Ramos (cell line): ENCODE measurements at regions not wholly inside any gene's neighbourhood (a gene's known extent, or its start where the extent isn't known, plus 50 kb on each side); places are given as distances from the start of the nearest gene placed in this dataset.
"Not testable (repeated sequence)": the region's sequence is repeated elsewhere in the genome, so short reads cannot be mapped to it uniquely, and the experiment has no call there.

Experiments used
- in situ Hi-C: fragments of 300-500 bp; cut with MboI; formaldehyde crosslinking; loops from one replicate; pipeline ENCODE4 v1.14.3; 2022; ENCODE audit warnings: low sequenced_read_pairs; ENCODE audit not compliant: unreplicated experiment

DNA sequence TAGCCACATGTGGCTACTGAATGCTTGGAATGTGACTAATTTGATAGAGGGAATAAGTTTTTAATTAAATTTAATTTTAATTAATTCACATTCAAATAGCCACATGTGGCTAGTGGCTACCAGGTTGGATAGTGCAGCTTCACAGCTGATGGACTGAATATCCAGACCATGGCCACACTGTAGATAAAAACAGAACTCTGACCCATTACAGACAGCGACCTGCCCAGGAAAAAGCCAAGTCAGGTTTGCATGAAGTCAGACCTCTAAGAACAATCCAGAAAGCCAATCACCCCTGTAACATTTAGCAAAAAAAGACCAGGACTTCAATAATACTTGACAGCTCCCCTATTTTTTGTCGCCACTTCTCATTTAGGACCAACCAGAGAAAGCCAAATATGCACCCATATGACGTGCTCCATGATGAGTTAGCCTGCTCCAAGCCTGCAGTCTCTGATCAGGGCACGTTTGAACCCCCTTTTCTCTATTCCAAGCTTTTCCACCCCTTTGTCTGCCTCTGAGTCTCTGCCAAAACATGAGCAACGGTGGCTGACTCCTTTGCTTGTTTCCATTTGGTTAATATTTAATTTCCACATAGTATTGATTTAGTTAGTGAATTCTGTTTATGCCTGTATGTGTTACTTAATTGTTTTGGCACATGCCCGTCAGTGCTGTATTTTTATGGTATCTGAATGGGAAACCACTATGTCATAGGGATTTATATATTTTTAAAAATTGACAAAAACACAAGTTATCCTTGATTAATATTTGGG is 636.3 kb downstream of the UTRN start:
- in situ Hi-C loops, result no loop called here

DNA sequence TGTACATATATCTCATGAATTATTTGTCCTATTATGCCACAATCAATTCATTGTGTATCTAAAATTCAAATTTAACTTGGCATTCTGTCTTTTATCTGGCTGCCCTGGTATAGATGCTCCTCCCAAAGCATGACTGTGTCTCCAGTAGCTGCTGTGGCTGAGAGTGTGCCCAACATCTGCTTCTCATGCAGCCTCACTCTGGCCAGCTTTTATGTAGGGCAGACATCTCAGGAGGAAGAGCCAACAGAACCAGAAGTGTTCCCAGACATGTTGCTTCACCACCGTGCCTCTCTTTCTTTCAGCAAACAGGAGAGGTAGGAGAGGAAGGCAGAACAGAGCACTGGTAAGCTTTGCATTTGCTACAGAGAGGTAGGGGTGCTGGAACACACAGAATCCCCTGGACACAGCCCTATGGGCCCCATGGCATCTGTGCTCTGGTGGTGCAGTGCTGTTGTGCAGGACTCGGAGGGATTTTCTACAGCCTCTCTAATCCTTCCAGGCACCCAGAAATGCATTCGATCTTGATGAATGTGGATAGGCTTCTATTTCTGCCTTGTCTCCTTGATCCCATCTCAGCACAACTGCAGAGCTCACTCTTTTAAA is 637.1 kb downstream of the UTRN start:
- in situ Hi-C loops, result no loop called here

DNA sequence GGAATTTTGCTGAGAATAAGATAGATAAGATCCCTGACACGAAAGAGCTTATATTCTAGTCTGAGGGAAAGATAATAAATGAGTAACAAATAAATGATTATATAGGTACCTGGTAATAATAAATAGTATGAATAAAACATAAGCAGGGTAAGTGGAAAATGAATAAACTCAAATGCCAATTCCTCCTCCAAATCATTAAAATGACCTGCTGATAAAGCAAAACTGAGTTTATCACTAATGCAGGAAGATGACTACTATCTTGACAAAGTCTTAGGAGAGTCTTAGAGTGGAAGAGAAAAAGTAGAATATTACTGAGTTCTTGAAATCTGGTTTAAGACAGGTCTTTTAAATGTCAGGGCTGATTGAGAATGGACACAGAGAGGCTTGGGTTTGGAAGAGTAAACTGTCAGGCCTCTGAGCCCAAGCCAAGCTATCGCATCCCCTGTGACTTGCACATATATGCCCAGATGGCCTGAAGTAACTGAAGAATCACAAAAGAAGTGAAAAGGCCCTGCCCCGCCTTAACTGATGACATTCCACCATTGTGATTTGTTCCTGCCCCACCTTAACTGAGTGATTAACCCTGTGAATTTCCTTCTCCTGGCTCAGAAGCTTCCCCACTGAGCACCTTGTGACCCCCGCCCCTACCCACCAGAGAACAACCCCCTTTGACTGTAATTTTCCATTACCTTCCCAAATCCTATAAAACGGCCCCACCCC is 637.8 kb downstream of the UTRN start:
- in situ Hi-C loops, result not testable (repeated sequence)

DNA sequence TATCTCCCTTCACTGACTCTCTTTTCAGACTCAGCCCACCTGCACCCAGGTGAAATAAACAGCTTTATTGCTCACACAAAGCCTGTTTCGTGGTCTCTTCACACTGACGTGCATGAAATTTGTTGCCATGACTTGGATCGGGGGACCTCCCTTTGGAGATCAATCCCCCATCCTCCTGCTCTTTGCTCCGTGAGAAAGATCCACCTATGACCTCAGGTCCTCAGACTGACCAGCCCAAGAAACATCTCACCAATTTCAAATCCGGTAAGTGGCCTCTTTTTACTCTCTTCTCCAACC is 638.3 kb downstream of the UTRN start:
- in situ Hi-C loops, result not testable (repeated sequence)

DNA sequence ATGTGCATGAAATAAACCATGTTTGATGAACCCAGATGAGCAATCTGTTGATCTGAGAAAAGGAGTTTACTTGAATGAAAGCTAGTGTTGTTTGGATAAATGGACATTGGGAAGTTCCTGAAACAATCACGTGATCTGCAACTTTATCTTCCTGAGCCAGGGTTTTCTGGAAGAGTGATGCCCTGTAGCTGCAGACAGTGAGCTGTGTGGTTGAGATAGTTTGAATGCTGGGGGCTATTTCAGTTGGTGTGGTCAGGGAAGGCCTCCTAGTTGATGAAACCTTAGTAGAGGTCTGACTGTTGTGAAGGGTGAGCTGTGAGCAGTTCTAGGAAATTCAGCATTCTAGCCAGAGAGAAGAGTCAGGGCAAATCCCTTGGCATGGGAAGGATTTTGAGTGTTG is 643.7 kb downstream of the UTRN start:
- in situ Hi-C loops, result no loop called here

DNA sequence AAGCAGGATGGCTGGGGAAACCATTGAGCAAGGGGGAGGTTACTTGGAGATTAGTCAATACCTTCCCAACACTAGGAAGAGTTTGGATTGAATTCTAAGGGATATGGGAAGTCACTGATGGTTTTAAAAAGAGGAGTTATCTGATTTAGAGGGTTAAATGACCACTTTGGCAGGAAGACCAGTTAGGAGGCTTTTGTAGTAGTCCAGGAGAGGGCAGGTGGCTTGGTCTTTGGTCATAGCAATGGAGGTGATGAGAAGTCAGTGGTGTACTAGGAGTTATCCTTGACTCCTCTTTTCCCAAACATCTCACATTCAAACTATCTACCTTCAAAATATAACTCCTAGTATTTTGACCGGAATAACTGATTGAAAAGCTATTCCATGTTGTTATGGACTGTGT is 644.1 kb downstream of the UTRN start:
- in situ Hi-C loops, result no loop called here

DNA sequence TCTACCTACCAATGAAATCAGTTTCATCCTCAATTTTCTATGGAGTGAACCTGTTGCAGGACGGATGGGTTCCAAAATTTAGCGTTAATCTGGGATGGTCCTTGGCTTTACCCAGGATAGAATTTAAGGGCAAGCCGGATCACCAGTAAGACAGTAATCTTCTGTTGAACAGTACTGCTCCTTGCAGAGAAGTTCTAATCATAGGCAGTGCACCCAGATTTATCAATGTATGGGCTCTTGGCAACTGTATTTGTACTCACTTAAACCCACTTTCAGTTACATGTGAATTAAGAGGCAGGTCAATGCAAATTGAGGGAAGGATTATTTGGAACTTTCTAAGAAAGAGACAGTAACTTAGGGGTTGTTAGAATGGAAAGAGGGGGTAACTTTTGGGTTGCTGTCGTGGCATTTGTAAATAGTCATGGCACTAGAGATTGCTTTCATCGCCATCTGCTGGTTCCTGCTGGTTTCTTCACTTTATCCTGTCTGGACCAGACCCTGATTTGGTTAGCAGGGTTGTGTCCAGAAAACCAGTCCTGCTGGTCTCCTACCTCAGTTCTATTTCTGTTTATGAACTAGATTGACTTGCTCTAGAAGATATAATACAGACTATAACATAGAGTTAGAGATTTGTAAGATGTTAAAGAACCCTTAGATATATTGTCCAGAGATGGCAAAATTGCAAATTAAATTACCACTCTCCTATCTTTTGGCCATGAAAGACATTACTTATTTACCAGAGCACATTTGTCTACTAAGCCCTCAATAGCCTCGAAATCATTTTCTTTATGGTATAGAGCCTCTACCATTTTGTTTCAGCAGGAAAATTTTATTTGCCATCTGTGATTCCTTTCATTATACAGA is 646.3 kb downstream of the UTRN start:
- in situ Hi-C loops, result loop anchor here (10.0 kb wide), 1 partner anchor 347 kb away; no protein-coding TSS in a partner anchor

DNA sequence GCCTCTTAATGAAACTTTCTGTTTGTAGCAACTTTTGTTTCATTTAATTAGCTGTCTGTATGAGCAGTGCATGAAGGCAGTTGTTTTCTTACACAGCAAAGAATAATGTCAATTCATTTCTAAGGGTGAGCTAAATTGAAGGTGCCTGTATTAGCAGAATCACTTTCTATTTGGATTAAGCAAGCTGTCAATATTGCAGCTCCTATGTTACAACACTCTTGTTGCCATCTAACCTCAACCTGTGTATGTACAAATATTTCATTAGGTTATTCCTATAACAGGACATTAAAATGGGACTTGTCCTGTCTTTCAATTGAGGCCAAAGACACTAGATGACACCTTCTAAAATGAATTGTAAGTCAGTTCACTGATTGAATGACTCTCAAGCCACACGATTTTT is 647.5 kb downstream of the UTRN start:
- in situ Hi-C loops, result loop anchor here (10.0 kb wide), 1 partner anchor 348 kb away; no protein-coding TSS in a partner anchor

DNA sequence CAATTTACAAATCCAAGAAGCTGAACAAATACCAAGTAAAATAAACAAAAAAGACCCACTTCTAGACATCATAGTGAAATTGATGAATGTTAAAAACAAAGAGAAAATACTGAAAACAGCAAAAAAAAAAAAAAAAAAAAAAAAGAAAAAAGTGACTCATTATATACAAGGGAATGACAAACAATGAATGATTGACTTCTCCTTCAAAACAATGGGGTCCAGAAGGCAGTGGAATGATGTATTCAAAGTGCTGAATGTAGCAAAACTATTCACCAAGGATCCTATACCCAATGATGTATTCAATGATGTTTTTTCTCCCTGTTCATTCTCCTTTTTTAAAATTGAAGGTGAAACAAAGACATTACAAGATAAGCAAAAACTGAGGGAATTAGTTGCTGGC is 650.0 kb downstream of the UTRN start:
- in situ Hi-C loops, result loop anchor here (10.0 kb wide), 1 partner anchor 350 kb away; no protein-coding TSS in a partner anchor

DNA sequence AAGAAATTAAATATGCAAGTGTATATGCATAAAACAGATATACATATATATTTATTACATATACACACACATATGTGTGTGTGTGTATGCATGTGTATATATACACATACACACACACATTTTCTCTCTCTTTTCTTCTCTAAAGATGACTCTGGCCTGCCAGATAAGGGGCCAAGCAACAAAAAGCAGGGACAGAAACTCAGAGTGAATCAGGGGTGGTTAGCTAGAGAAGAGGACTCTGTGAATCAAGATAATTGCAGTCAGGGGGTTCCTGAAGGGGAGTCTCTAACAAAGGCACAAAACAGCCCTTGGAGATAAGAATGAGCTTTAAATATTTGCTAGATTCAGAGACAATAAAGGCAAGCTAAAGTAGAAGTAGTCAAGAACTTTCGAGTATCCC is 650.5 kb downstream of the UTRN start:
- in situ Hi-C loops, result loop anchor here (10.0 kb wide), 1 partner anchor 351 kb away; no protein-coding TSS in a partner anchor

DNA sequence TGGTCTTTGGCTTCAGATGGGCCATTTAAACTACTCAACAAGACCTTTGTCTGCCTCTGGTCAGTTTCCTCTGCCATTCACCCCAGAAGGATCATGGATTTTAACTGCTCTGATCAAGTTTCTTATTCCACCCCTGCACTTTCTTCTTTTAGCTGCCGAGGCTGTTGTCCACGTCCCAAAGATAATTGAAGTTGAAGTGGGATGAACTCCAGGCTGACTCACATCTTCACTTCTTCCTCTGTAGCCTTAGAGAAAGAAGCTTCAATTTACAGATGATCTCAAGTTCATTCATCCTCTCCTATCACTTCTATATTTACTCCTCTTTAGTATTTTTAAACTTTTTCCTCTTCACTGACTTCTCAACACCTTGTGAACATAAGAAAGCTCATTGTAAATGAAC is 651.6 kb downstream of the UTRN start:
- in situ Hi-C loops, result loop anchor here (10.0 kb wide), 1 partner anchor 352 kb away; no protein-coding TSS in a partner anchor

DNA sequence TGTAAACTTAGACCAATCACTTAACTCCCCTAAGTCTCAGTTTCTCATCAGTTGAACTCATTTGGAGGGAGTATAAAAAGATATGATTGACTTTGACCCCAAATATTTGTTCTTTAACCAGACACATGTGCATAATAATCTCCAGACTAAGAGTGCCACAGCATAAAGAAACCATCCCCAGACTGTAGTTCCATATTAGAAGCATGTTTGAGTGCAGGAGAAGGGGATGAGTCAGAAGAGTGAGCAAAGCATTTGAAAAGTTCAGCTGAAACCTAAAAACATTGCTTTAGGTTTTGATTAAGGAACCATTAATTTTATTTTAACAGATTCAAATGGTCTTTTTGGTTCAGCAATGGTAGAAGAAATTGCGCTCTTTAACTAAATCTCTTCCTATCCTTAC is 654.8 kb downstream of the UTRN start:
- in situ Hi-C loops, result loop anchor here (10.0 kb wide), 1 partner anchor 355 kb away; no protein-coding TSS in a partner anchor

DNA sequence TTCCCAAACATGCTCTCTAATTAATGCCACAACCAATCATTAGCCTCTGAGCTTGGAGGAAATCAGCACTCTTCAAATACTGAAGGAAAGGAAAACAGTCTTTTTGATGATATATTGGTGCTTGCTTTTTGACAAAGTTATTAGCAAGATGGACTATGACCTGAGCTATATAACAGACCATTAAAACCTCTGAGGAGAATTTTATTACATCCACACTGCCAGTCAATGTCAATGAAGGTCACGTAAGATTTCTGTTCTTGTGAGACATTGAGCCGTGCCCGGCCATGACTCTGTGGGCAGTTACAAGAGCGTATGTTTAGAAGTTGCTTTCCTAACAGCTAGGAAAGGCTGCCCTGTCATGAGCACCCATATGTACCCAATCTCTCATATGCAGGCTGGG is 659.0 kb downstream of the UTRN start:
- in situ Hi-C loops, result no loop called here

DNA sequence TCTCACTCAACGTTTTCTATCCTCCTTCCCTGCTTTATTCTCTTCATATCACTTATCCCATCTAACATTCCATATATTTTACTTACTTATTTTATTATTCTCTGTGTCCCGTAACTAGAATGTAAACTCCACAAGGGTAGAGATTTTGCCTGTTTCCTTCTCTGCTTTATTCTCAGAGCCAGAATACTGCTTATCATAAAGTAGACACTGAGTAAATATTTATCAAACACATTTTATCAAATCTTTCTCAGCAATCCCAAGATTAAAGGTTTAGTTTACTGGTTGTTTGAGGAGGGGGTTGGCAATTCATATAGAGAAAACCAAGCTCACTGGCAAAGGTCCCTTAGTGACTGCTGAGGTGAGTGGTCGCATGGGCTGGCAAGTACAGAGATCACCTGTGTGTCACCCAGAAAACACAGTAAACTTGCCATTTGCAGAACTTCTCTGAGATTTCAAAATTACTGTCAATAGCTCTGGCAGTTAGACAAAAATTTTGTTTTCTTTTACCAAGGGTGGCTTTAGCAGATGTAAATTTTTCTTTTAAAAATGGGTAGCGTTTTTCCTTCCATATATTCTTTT is 662.4 kb downstream of the UTRN start:
- in situ Hi-C loops, result no loop called here

DNA sequence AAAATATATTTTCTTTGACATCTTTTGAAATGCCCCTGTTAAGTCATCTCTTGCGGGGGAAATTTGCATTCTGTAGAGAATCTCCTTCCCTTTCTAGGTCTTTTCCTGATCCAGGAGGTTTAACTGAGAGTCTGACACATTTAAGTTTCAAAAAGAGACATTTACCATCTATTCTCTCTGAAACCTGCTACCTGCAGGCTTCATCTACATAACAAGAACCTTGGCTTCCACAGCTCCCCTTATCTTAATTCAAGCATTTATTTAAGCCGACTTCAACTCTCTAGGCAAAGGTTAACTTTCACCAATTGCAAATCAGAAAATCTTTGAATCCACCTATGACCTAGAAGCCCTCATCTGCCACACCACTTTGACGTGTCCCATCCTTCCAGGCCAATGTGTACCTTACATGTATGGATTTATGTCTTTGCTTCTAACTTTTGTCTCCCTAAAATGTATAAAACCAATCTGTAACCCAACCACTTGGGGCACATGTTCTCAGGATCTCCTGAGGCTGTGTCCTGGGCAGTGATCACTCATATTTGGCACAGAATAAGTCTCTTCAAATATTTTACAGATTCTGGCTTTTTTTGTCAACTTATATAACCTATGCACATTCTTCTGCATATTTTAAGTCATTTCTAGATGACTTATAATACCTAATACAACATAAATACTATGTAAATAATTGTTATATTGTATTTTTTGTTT is 666.7 kb downstream of the UTRN start:
- in situ Hi-C loops, result no loop called here

DNA sequence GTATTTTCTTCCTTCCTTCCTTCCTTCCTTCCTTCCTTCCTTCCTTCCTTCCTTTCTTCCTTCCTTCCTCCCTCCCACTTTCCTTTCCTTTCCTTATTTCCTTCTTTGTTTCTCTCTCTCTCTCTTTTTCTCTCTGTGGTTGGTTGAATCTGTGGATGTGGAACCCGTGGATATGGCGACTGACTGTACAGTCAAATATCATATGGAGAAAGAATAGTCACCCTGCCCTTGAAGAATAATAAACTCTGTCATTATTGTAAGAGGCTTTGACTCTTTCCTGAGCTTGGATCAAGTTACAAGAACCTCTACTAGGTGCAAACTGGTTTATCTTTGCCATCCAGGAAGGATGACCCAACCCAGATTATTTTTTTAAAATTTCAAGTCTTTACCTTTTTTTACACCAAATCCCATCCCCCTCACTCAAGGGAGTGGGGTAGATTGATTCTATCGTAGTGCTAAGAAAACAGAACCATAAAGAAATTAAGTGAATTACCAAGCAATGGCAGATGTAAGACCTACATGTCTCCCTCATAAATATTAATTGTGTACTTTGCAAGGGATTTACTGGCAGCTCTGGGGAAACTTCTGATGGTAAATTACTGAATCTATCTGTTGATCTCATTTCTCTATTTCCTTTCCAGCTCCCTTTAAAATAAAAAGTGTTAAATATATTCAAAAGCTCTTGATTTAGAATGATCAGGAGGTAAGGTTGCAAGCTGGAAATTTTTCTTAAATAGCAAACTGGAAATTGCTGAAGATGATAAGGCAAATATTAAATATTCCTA is 667.5 kb downstream of the UTRN start:
- in situ Hi-C loops, result no loop called here

DNA sequence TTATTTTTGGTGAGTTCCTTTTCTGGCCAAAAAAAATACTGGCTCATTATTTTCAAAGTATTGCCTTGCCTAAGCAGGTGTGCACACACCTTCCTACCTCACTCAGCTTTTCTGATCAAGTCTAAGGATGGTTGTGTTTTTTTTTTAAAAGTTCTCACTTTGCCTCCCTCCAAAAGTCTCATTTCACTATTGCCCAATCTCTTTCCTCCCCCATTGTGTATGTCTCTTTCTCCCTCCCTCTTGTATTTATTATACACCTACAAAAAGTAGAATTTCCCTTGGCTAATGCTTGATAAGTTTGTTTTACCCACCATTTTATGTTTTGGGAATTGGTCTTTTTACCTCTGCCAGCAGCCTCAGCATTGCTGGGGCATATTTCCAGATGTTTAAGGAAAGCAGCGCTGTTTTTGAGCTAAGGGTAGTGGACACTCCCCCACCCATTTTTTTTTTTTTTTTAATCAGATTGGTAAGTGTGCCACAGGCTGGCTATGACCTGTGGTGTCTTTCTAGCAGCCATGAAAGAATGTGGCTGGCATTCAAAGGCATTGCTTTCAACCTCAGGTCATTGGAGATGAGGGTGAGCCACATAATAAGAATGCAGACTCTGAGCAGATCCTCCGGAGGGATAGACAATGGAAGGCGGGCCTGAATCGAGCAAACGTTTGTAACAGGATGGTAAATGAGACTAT is 668.6 kb downstream of the UTRN start:
- in situ Hi-C loops, result no loop called here

DNA sequence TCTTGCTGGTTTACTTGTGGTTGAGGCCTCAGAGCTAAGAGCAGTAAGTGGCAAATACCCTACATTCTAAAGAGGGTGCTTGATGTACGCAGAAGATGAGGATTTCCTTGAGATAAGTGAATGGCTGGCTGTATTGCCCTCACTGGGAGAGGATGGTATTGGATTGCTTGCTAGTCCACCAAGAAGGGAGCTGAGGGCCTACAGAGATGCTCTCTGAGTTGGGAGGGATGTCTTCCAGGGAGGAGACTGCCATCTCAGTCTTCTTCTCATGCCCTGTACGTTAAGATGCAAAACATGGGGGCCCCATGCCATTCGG is 669.1 kb downstream of the UTRN start:
- in situ Hi-C loops, result no loop called here
